ENCODE measurements at regions not wholly inside any gene's neighbourhood (a gene's known extent, or its start where the extent isn't known, plus 50 kb on each side); places are given as distances from the start of the nearest gene placed in this dataset.

- no peak for DNase-seq (ENCODE audit: low read depth)
- no peak overlapping the region for H3K4me3 ChIP-seq (ENCODE audit: low read depth, low read length)
- TF ChIP-seq, protein P1, sequence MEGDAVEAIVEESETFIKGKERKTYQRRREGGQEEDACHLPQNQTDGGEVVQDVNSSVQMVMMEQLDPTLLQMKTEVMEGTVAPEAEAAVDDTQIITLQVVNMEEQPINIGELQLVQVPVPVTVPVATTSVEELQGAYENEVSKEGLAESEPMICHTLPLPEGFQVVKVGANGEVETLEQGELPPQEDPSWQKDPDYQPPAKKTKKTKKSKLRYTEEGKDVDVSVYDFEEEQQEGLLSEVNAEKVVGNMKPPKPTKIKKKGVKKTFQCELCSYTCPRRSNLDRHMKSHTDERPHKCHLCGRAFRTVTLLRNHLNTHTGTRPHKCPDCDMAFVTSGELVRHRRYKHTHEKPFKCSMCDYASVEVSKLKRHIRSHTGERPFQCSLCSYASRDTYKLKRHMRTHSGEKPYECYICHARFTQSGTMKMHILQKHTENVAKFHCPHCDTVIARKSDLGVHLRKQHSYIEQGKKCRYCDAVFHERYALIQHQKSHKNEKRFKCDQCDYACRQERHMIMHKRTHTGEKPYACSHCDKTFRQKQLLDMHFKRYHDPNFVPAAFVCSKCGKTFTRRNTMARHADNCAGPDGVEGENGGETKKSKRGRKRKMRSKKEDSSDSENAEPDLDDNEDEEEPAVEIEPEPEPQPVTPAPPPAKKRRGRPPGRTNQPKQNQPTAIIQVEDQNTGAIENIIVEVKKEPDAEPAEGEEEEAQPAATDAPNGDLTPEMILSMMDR (conservative IDR thresholded peaks at IDR 0.05; ENCODE audit: low read depth, low read length) = no peak
These were observed 347.2 kb downstream of the MATN1 start for GRCh38 chr1:30376054-30376697.

DNA sequence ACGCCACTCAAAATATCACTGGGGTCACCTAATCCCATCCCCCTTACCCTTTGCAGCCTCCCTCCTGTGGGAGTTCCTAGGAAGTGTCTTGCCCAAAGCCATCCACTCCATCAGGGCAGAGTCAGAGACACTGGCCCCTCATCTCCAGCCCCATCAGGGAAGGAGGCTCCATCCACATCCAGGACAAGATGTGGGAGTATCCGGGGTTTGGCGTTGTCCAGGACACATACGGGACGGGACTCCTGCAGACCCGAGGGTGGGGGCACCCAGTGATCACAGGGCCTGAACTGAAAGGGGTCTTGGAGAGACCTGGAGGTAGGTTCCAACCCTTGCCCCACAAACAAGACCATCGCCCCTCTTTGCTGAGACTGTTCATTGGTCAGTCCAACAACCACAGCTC lies 348.2 kb downstream of the MATN1 start:
- TF ChIP-seq, protein P1 (conservative IDR thresholded peaks at IDR 0.05; ENCODE audit: low read depth, low read length) = no peak
- DNase-seq (ENCODE audit: low read depth) = no peak
- H3K4me3 ChIP-seq (ENCODE audit: low read depth, low read length) = no peak overlapping the region

GRCh38 chr1:30374400-30375070 lies 348.9 kb downstream of the MATN1 start:
- no peak for DNase-seq (ENCODE audit: low read depth)
- TF ChIP-seq, protein P1 (conservative IDR thresholded peaks at IDR 0.05; ENCODE audit: low read depth, low read length) = no peak
- no peak overlapping the region for H3K4me3 ChIP-seq (ENCODE audit: low read depth, low read length)

GRCh38 chr1:30373471-30374399 lies 349.6 kb downstream of the MATN1 start:
- no peak overlapping the region for H3K4me3 ChIP-seq (ENCODE audit: low read depth, low read length)
- TF ChIP-seq, protein P1 (conservative IDR thresholded peaks at IDR 0.05; ENCODE audit: low read depth, low read length) = no peak
- DNase-seq (ENCODE audit: low read depth) = no peak

DNA sequence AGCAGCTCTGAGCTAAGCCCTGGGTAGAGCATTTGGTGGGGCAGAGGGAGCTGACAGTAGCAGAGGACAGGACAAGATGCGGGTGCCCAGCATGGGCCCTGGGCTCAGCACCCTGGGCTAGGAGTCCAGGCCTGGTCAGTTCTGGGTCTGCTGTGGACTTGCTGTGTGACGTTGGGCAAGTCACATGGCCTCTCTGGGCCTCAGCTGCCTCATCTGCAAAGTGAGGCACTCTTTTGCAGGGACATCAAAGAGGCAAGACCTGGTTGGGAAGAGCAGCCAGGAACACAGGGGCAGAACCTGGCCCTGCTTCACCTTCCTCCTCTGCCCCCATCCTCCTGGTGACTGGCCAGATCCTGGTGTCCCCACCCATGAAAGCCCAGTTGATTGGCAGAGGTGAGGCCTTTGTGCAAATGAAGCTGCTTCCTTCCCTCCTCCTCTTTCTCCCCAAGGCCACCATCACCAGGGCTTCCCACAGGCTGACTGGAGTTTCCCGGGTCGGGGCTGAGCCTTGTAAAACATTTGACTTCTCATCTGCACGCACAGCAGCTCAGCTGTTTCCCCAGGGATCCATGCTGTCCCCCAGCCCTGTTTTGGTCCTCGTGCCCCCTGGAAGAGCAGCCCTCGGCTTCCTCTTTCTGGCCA lies 350.5 kb downstream of the MATN1 start:
- TF ChIP-seq, protein P1 (conservative IDR thresholded peaks at IDR 0.05; ENCODE audit: low read depth, low read length) = no peak
- DNase-seq (ENCODE audit: low read depth) = no peak
- H3K4me3 ChIP-seq (ENCODE audit: low read depth, low read length) = no peak overlapping the region

DNA sequence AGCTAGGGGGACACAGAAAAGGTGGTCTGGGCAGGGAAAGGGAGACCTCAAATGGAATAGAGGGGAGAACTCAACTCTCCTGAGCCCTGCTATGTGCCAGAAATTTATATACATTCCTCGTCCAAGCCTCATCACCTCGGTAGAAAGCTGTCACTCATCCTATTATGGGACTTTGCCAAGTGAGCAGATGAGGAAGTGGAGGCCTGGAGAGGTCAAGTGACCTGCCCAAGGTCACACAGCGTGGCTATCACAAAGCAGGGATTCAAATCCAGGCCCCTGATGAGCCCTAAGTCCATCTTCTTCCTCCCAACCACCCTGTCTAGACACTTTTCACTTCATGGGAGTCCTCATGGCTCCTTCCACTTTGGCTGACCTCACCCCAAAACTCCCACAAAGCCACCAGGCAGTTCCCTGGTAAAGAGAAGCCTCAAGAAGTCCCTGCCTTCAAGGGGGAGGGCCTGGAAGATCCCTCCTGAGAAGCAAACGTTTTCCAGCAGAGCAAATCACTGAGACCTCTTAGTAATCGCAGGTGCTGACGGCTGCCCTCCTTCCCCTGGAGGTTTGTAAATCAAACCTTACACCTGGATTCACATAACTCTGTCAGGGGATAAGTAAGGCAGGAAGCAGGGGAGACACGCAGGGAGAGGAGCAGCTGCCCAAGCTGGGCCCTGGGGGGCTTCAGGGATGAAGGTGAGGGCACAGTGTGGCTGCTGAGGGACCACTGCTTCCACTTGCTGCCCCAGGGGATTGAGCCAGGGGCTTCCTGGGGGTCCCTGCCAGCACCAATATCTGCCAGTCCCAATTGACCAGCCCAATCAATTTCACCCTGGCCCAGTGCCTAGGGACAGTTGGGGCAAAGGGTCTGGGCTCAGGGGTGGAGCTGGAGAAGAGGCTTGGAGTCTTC lies 351.2 kb downstream of the MATN1 start:
- TF ChIP-seq, protein P1 (conservative IDR thresholded peaks at IDR 0.05; ENCODE audit: low read depth, low read length) = no peak
- no peak for DNase-seq (ENCODE audit: low read depth)

More for the DNA sequence above, 351.2 kb downstream of the MATN1 start:
- no peak overlapping the region for H3K4me3 ChIP-seq (ENCODE audit: low read depth, low read length)

All from choroid plexus epithelial cell (primary cell).